ENCODE measurements at regions not wholly inside any gene's neighbourhood (a gene's known extent, or its start where the extent isn't known, plus 50 kb on each side); places are given as distances from the start of the nearest gene placed in this dataset.

DNA sequence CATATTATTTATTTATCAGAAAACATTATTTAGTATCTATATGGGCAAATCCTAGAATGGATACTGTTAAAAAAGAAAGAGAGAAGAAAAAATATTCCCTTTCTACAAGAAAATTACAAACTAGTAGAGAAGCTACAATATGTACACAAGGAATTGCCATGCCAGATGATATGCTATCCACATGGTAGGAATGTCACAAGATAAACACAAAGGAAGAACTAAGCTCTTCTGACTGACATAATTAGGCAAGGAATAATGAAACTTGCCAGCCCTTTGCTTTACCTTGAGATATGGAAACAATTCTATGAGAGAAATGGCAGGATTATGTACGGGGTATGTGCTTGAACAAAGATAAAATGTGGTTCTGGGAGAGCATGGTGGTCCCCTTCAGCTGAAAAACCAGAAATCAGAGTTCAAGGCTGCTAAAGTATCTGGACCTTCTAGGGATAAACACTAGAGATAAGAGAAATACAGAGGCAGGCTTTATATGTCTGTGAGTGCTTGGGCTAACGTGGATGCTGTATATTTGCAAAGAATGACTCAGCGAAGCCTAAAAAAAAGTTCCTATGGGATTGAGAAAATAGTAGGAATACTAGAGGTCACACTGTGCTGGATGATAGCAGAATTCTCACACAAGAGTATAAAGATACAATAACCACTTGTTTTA lies 451.6 kb downstream of the TLE1 start:
- TF ChIP-seq POLR2AphosphoS5 (IDR thresholded peaks at IDR 0.05; ENCODE audit: borderline replicate concordance, low read depth, low read length) (no peak), EZH2 (IDR thresholded peaks at IDR 0.05) (no peak), FOXP2 (optimal IDR thresholded peaks at IDR 0.05; ENCODE audit: control extremely low read depth, extremely low read length, insufficient read depth) (no peak)
